ENCODE measurements at regions not wholly inside any gene's neighbourhood (a gene's known extent, or its start where the extent isn't known, plus 50 kb on each side); places are given as distances from the start of the nearest gene placed in this dataset.
A peak's percentile ranks its signal among the peaks of the same experiment; 100 is the strongest.

GRCh38 chr20:60658681-60659080 lies 593.4 kb upstream of the CDH4 start:
- Histone ChIP-seq H3K4me3 (ENCODE audit: extremely low read depth in 1 of 4, insufficient read depth in 2 of 4, low read depth in 3 of 4, low read length in 4 of 4) (no peak overlapping the region), H3K14ac (ENCODE audit: insufficient read length) (no peak overlapping the region), H3K9ac (replicated peaks in 1 of 4; ENCODE audit: extremely low read depth in 1 of 4, low read depth in 3 of 4, low read length in 3 of 4) (no peak overlapping the region), H2BK120ac (replicated peaks; ENCODE audit: low read depth, low read length) (no peak overlapping the region), H3K79me2 (ENCODE audit: control insufficient read depth in 1 of 2, insufficient read depth in 2 of 2, low read length in 2 of 2) (no peaks in the 10 kb centered on the region), H2BK20ac (ENCODE audit: low read length) (no peak overlapping the region), H2AK5ac (ENCODE audit: low read depth, low read length) (no peak overlapping the region), H2BK12ac (ENCODE audit: low read depth, low read length) (no peak overlapping the region), H3K79me1 (ENCODE audit: low read depth, low read length) (no peaks in the 10 kb centered on the region), H3K4me2 (ENCODE audit: insufficient read depth in 1 of 2, low read depth in 2 of 2, low read length in 2 of 2) (no peak overlapping the region), H3K27me3 (replicated peaks in 1 of 4; ENCODE audit: control insufficient read depth in 3 of 4, extremely low read depth in 1 of 4, insufficient read depth in 3 of 4, low read length in 3 of 4) (no peaks in the 10 kb centered on the region; a peak in 1 of 7 replicates), H3K9me3 (ENCODE audit: insufficient read depth in 2 of 2, low read depth in 1 of 2, low read length in 1 of 2) (peaks cover 5 to 12% of the 10 kb centered on the region in 2 experiments; a peak in 2 of 4 replicates), H3K27ac (ENCODE audit: low read depth, low read length) (no peak overlapping the region), H3K36me3 (ENCODE audit: control insufficient read depth in 2 of 4, insufficient read depth in 4 of 4, low read length in 3 of 4) (no peaks in the 10 kb centered on the region), H3K4ac (replicated peaks; ENCODE audit: insufficient read length, low read depth, low read length) (no peak overlapping the region), H3K23me2 (ENCODE audit: low read depth, low read length) (no peaks in the 10 kb centered on the region), H3K56ac (replicated peaks; ENCODE audit: insufficient read length, low read depth, low read length) (no peak overlapping the region), H2BK15ac (ENCODE audit: low read length) (no peak overlapping the region), H2AFZ (ENCODE audit: low read length) (0 out of 2 replicates have a peak overlapping the region, but pooled peaks have one; percentile 80), H4K8ac (ENCODE audit: extremely low read depth, insufficient read depth, low read length) (no peak overlapping the region), H4K91ac (replicated peaks; ENCODE audit: insufficient read length, low read length) (no peak overlapping the region), H2BK5ac (ENCODE audit: low read depth, low read length) (no peak overlapping the region), H3K23ac (ENCODE audit: insufficient read length) (no peak overlapping the region), H3K18ac (ENCODE audit: extremely low read depth, low read length) (no peak overlapping the region), H4K5ac (ENCODE audit: insufficient read length, low read depth, low read length) (no peak overlapping the region), H4K20me1 (replicated peaks in 1 of 2; ENCODE audit: control insufficient read depth in 1 of 2, insufficient read depth in 2 of 2, low read length in 2 of 2) (no peaks in the 10 kb centered on the region), H3K4me1 (replicated peaks in 1 of 4; ENCODE audit: control insufficient read depth in 3 of 4, insufficient read depth in 4 of 4, low read length in 3 of 4) (peaks cover 0 to 8% (median 0%) of the 10 kb centered on the region in 4 experiments; a peak in 2 of 7 replicates)
- ChIA-PET CTCF (ENCODE audit: partially characterized antibody) (no interaction called here), POLR2A (ENCODE audit: partially characterized antibody) (no interaction called here)
- FAIRE-seq = no peak
- TF ChIP-seq SAP30 (IDR thresholded peaks at IDR 0.05; ENCODE audit: insufficient read depth, insufficient replicate concordance, low read length) = no peak
- no peak for TF ChIP-seq SP4 (IDR thresholded peaks at IDR 0.05; ENCODE audit: low read length)
- TF ChIP-seq JUN (IDR thresholded peaks at IDR 0.05; ENCODE audit: low read depth, low read length) = no peak
- no peak for TF ChIP-seq CHD2 (IDR thresholded peaks at IDR 0.05; ENCODE audit: low read length)
- no peak for TF ChIP-seq SUZ12 (IDR thresholded peaks at IDR 0.05; ENCODE audit: low read length)
- no peak for TF ChIP-seq EZH2 (IDR thresholded peaks at IDR 0.05; ENCODE audit: low read depth, low read length, severe bottlenecking)
- TF ChIP-seq PHF8 (conservative IDR thresholded peaks at IDR 0.05; ENCODE audit: low read depth, low read length) = no peak
- TF ChIP-seq NRF1 (IDR thresholded peaks at IDR 0.05; ENCODE audit: low read depth, low read length) = no peak
- TF ChIP-seq BACH1 (IDR thresholded peaks at IDR 0.05; ENCODE audit: low read length) = no peak
- no peak for TF ChIP-seq CREB1 (IDR thresholded peaks at IDR 0.05)
- TF ChIP-seq KDM1A (IDR thresholded peaks at IDR 0.05; ENCODE audit: borderline replicate concordance, low read length) = no peak
- TF ChIP-seq RBBP5 (IDR thresholded peaks at IDR 0.05; ENCODE audit: borderline replicate concordance, low read depth, low read length) = no peak
- no peak for TF ChIP-seq SIX5 (IDR thresholded peaks at IDR 0.05; ENCODE audit: low read depth, low read length)
- TF ChIP-seq TBP (IDR thresholded peaks at IDR 0.05; ENCODE audit: low read depth, low read length) = no peak
- TF ChIP-seq POU5F1 (IDR thresholded peaks at IDR 0.05; ENCODE audit: low read depth, low read length) = no peak
- no peak for TF ChIP-seq TCF12 (IDR thresholded peaks at IDR 0.05; ENCODE audit: low read depth, low read length)
- DNase-seq (ENCODE audit: low read depth in 1 of 2, low spot score in 2 of 2) = no peak
- 81% methylated on average over 13 of the region's 13 CpGs; no CpG with 5 or more reads in 1 of the 2 experiments for WGBS, 2 experiments (ENCODE audit: extremely low coverage in 1 of 2, insufficient coverage in 1 of 2, insufficient read length in 1 of 2, insufficient replicate concordance in 2 of 2, low coverage in 1 of 2, low lambda C conversion rate in 2 of 2, missing lambda C conversion rate in 1 of 2)

Data from H1 (cell line).